Activated naive CD8-positive, alpha-beta T cell treated with anti-CD3 and anti-CD28 coated beads, Interleukin-2, amount 10 ng/mL, durations not matched to agents 7 days and 5 days (primary cell): ENCODE measurements at regions not wholly inside any gene's neighbourhood (a gene's known extent, or its start where the extent isn't known, plus 50 kb on each side); places are given as distances from the start of the nearest gene placed in this dataset.
"Not testable (repeated sequence)": the region's sequence is repeated elsewhere in the genome, so short reads cannot be mapped to it uniquely, and the experiment has no call there.

Experiments used
- ATAC-seq: fragments of 150-1000 bp; cut with Tn5 transposase; one replicate; pipeline ENCODE4 v1.10.0; 2021; ENCODE audit warnings: low read depth, moderate library complexity
- POLR2A ChIA-PET: fragments of 350-600 bp; sonication (Branson Sonifier 250); formaldehyde crosslinking; loops from one replicate; lab custom pipeline; 2021; ENCODE audit warnings: antibody characterized with exemption; lab: Charles Lee
- DNase-seq: peaks from one replicate; pipeline ENCODE4 v3.0.0; 2021
- H3K27ac Mint-ChIP-seq: one replicate; pipeline ENCODE4 v1.8.0; 2022; ENCODE audit warnings: mild to moderate bottlenecking, mixed read lengths
- H3K27me3 Mint-ChIP-seq: one replicate; pipeline ENCODE4 v1.8.0; 2022; ENCODE audit warnings: mild to moderate bottlenecking, moderate library complexity, mixed read lengths
- H3K36me3 Mint-ChIP-seq: one replicate; pipeline ENCODE4 v1.8.0; 2021; ENCODE audit warnings: mild to moderate bottlenecking, mixed read lengths
- H3K4me1 Mint-ChIP-seq: one replicate; pipeline ENCODE4 v1.8.0; 2021; ENCODE audit warnings: mixed read lengths
- H3K4me3 Mint-ChIP-seq: one replicate; pipeline ENCODE4 v1.8.0; 2022; ENCODE audit warnings: mild to moderate bottlenecking, moderate library complexity, mixed read lengths
- H3K9me3 Mint-ChIP-seq: one replicate; pipeline ENCODE4 v1.8.0; 2021; ENCODE audit warnings: mixed read lengths

DNA sequence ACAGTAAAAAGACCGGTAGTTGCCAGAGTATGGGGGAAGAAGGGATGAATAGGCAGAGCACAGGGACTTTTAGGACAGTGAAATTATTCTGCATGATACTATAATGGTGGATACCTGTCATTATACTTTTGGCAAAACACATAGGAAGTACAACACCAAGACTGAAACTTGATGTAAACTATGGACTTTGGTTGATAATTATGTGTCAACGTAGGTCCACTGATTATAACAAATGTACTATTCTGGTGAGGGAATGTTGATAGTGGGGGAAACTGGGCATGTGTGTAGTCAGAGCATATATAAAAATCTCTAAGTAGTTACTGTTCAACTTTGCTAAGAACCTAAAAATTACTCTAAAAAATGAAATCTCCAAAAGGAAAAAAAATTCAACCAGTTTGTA is 629.7 kb downstream of the CCDC85A start:
- H3K27ac Mint-ChIP-seq, result no peak overlapping the region
- ATAC-seq, result no peak
- peaks cover 5% of the 10 kb centered on the region for H3K9me3 Mint-ChIP-seq
- POLR2A ChIA-PET, result no interaction called here
- H3K27me3 Mint-ChIP-seq, result no peaks in the 10 kb centered on the region
- DNase-seq, result no peak
- no peak overlapping the region for H3K4me3 Mint-ChIP-seq
- no peaks in the 10 kb centered on the region for H3K4me1 Mint-ChIP-seq
- H3K36me3 Mint-ChIP-seq, result no peaks in the 10 kb centered on the region

DNA sequence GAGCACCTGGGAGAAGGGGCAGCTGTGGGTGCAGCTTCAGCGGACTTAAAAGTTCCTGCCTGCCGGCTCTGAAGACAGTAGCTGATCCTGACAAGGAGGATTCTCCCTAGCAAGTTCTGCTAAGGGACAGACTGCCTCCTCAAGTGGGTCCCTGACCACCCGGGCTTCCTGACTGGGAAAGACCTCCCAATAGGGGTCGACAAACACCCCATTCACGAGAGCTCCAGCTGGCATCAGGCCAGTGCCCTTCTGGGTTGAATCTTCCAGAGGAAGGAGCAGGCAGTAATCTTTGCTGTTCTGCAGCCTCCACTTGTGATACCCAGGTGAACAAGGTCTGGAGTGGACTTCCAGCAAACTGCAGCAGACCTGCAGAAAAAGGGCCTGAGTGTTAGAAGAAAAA is 632.9 kb downstream of the CCDC85A start:
- Mint-ChIP-seq H3K27ac (no peak overlapping the region), H3K4me1 (no peaks in the 10 kb centered on the region), H3K36me3 (no peaks in the 10 kb centered on the region), H3K9me3 (peaks cover 10% of the 10 kb centered on the region), H3K27me3 (no peaks in the 10 kb centered on the region), H3K4me3 (no peak overlapping the region)
- ATAC-seq (no peak), DNase-seq (no peak)
- POLR2A ChIA-PET, result no interaction called here

- peaks cover 3% of the 10 kb centered on the region for H3K9me3 Mint-ChIP-seq
- H3K27me3 Mint-ChIP-seq, result no peaks in the 10 kb centered on the region
- POLR2A ChIA-PET, result no interaction called here
- no peak overlapping the region for H3K27ac Mint-ChIP-seq
- ATAC-seq (no peak), DNase-seq (no peak)
- no peaks in the 10 kb centered on the region for H3K36me3 Mint-ChIP-seq
- H3K4me3 Mint-ChIP-seq, result no peak overlapping the region
- no peaks in the 10 kb centered on the region for H3K4me1 Mint-ChIP-seq
These were observed 648.0 kb downstream of the CCDC85A start for GRCh38 chr2:56831780-56832179.

GRCh38 chr2:56834686-56835085 is 650.9 kb downstream of the CCDC85A start:
- H3K4me1 Mint-ChIP-seq, result no peaks in the 10 kb centered on the region
- peaks cover 3% of the 10 kb centered on the region for H3K9me3 Mint-ChIP-seq
- POLR2A ChIA-PET, result no interaction called here
- ATAC-seq, result no peak
- H3K27me3 Mint-ChIP-seq, result no peaks in the 10 kb centered on the region
- no peaks in the 10 kb centered on the region for H3K36me3 Mint-ChIP-seq
- no peak for DNase-seq
- H3K27ac Mint-ChIP-seq, result no peak overlapping the region
- H3K4me3 Mint-ChIP-seq, result no peak overlapping the region

DNA sequence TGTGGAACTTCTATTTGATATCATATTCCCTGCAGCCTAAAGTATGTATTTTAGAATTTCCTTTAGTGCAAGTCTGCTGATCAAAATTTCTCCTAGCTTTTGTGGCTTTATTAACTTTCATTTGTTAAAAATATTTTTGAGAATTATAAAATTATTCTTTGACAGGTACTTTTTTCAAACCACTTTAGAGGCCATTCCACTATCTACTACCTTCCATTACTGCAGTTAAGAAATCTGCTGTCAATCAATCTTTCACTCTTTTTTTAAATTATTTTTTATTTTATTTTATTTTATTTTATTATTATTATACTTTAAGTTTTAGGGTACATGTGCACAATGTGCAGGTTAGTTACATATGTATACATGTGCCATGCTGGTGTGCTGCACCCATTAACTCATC is 656.2 kb downstream of the CCDC85A start:
- H3K27ac Mint-ChIP-seq, H3K36me3 Mint-ChIP-seq, H3K4me3 Mint-ChIP-seq, H3K9me3 Mint-ChIP-seq, POLR2A ChIA-PET, H3K27me3 Mint-ChIP-seq, ATAC-seq, H3K4me1 Mint-ChIP-seq, DNase-seq: not testable (repeated sequence)

- DNase-seq (no peak), ATAC-seq (no peak)
- H3K9me3 Mint-ChIP-seq, result peaks cover 14% of the 10 kb centered on the region
- H3K4me1 Mint-ChIP-seq, result no peaks in the 10 kb centered on the region
- H3K27ac Mint-ChIP-seq, result no peak overlapping the region
- H3K4me3 Mint-ChIP-seq, result no peak overlapping the region
- no peaks in the 10 kb centered on the region for H3K27me3 Mint-ChIP-seq
- POLR2A ChIA-PET, result no interaction called here
- no peaks in the 10 kb centered on the region for H3K36me3 Mint-ChIP-seq
These were observed 677.2 kb downstream of the CCDC85A start for GRCh38 chr2:56860991-56861390.

GRCh38 chr2:56871644-56872043 is 687.9 kb downstream of the CCDC85A start:
- H3K9me3 Mint-ChIP-seq, result peaks cover 5% of the 10 kb centered on the region
- no peaks in the 10 kb centered on the region for H3K4me1 Mint-ChIP-seq
- POLR2A ChIA-PET, result no interaction called here
- no peak overlapping the region for H3K27ac Mint-ChIP-seq
- no peaks in the 10 kb centered on the region for H3K36me3 Mint-ChIP-seq
- no peak for ATAC-seq
- no peak overlapping the region for H3K4me3 Mint-ChIP-seq
- no peak for DNase-seq
- H3K27me3 Mint-ChIP-seq, result no peaks in the 10 kb centered on the region

- Mint-ChIP-seq H3K36me3 (no peaks in the 10 kb centered on the region), H3K4me3 (no peak overlapping the region), H3K27ac (no peak overlapping the region), H3K4me1 (no peaks in the 10 kb centered on the region), H3K27me3 (no peaks in the 10 kb centered on the region), H3K9me3 (peaks cover 5% of the 10 kb centered on the region)
- DNase-seq, result no peak
- no peak for ATAC-seq
- POLR2A ChIA-PET, result no interaction called here
These were observed 690.9 kb downstream of the CCDC85A start for GRCh38 chr2:56874717-56875116.

DNA sequence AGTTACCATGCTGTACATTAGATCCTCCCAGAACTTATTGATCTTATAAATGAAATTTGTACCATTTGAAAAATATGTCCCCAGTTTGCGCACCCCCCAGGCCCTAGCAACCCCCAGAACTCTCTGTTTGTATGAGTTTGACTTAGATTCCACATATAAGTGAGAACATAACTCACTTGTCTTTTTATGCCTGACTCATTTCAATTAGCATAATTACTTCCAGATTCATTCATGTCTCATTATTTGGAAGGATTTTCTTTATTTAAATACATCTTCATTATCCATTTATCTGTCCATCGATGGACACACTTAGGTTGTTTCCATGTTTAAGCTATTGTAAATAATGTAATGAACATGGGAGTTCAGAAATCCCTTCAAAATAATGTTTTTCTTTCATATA is 705.9 kb downstream of the CCDC85A start:
- POLR2A ChIA-PET, result no interaction called here
- no peak for DNase-seq
- no peaks in the 10 kb centered on the region for H3K36me3 Mint-ChIP-seq

GRCh38 chr2:56892382-56892781 is 708.6 kb downstream of the CCDC85A start:
- H3K4me3 Mint-ChIP-seq, result no peak overlapping the region
- H3K27me3 Mint-ChIP-seq, result no peaks in the 10 kb centered on the region
- POLR2A ChIA-PET, result no interaction called here
- H3K36me3 Mint-ChIP-seq, result no peaks in the 10 kb centered on the region
- H3K9me3 Mint-ChIP-seq, result peaks cover 3% of the 10 kb centered on the region
- no peak for ATAC-seq
- no peak overlapping the region for H3K27ac Mint-ChIP-seq
- DNase-seq, result no peak
- H3K4me1 Mint-ChIP-seq, result no peaks in the 10 kb centered on the region

More for the DNA sequence above, 705.9 kb downstream of the CCDC85A start:
- Mint-ChIP-seq H3K4me3 (no peak overlapping the region), H3K9me3 (peaks cover 5% of the 10 kb centered on the region), H3K27ac (no peak overlapping the region), H3K4me1 (no peaks in the 10 kb centered on the region), H3K27me3 (no peaks in the 10 kb centered on the region)
- ATAC-seq, result no peak

DNA sequence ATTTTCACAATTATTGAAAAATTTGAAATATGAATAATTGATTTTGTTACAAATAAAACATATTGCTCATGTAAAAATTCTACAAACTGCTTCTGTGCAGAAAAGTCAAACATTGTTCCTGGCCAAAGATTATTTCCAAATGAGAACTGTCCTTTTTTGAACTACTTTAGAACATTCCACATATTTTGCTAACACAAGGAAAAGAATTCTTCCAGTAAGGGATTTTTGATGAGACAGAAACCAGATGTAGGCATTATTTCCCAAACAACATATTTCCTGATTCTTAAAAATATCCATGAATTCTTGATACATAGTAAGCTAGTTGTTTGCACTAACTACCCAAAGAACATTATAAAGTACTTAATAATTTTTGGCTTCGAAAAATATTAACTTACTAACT is 715.2 kb downstream of the CCDC85A start:
- POLR2A ChIA-PET, result no interaction called here
- peaks cover 3% of the 10 kb centered on the region for H3K9me3 Mint-ChIP-seq
- H3K27ac Mint-ChIP-seq, result no peak overlapping the region

DNA sequence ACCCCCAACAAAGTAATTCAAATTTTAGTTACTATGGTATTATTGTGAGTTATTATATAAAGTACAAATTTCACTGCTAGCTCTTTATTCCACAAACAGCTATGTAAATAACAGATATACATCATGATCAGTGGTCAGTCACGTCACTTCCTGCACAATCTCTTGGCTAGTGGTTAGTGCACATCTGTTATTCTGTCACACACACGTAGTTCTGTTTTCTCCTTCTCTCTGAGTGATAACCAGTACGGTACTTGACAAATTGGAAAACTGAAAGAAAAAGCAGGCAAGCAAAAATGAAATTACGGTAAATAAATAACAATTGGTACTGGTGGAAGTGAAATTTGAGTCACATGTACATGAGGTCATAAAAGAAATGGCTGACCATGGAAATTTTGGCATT is 728.7 kb downstream of the CCDC85A start:
- Mint-ChIP-seq H3K36me3 (no peaks in the 10 kb centered on the region), H3K9me3 (peaks cover 12% of the 10 kb centered on the region), H3K4me3 (no peak overlapping the region), H3K27ac (no peak overlapping the region), H3K4me1 (no peaks in the 10 kb centered on the region), H3K27me3 (no peaks in the 10 kb centered on the region)
- POLR2A ChIA-PET, result no interaction called here
- no peak for ATAC-seq
- no peak for DNase-seq

More for the DNA sequence above, 715.2 kb downstream of the CCDC85A start:
- ATAC-seq (no peak), DNase-seq (no peak)
- H3K4me1 Mint-ChIP-seq, result no peaks in the 10 kb centered on the region
- no peak overlapping the region for H3K4me3 Mint-ChIP-seq
- H3K27me3 Mint-ChIP-seq, result no peaks in the 10 kb centered on the region
- no peaks in the 10 kb centered on the region for H3K36me3 Mint-ChIP-seq

- Mint-ChIP-seq H3K27ac (no peak overlapping the region), H3K9me3 (peaks cover 15% of the 10 kb centered on the region), H3K27me3 (no peaks in the 10 kb centered on the region), H3K4me1 (no peaks in the 10 kb centered on the region), H3K4me3 (no peak overlapping the region), H3K36me3 (no peaks in the 10 kb centered on the region)
- DNase-seq, result no peak
- ATAC-seq, result no peak
- POLR2A ChIA-PET, result no interaction called here
These were observed 735.0 kb downstream of the CCDC85A start for GRCh38 chr2:56918790-56919189.

- Mint-ChIP-seq H3K27me3 (no peaks in the 10 kb centered on the region), H3K27ac (no peak overlapping the region), H3K4me1 (no peaks in the 10 kb centered on the region), H3K9me3 (peaks cover 2% of the 10 kb centered on the region), H3K4me3 (no peak overlapping the region), H3K36me3 (no peaks in the 10 kb centered on the region)
- ATAC-seq, result no peak
- POLR2A ChIA-PET, result no interaction called here
- DNase-seq, result no peak
These were observed 750.2 kb downstream of the CCDC85A start for GRCh38 chr2:56933976-56934375.

DNA sequence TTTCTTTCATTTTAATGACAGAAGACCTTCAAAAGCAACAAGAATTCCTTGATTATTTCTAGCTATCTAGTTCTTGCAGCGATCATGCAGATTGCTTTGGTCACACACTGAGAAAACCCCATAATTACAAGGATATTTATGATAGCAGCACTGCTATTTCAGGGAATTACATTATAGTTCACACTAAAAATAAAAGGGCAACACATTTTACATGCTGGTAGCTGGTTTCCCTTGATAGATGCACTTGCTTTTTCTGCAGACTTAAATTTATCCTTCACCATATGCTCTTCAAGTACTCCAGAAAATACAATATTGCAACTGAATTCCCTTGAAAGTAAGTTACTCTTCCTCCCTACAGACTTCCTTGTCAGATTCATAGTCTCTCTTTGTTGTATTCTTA is 751.1 kb downstream of the CCDC85A start:
- ATAC-seq (no peak), DNase-seq (no peak)
- Mint-ChIP-seq H3K36me3 (no peaks in the 10 kb centered on the region), H3K4me1 (no peaks in the 10 kb centered on the region), H3K27ac (no peak overlapping the region), H3K4me3 (no peak overlapping the region), H3K27me3 (no peaks in the 10 kb centered on the region), H3K9me3 (peaks cover 2% of the 10 kb centered on the region)
- POLR2A ChIA-PET, result no interaction called here
